ENCODE measurements at regions not wholly inside any gene's neighbourhood (a gene's known extent, or its start where the extent isn't known, plus 50 kb on each side); places are given as distances from the start of the nearest gene placed in this dataset.

GRCh38 chr7:131921016-131921415 lies 364.6 kb upstream of the PODXL start:
- no peak for TF ChIP-seq CTCF (IDR thresholded peaks at IDR 0.05; ENCODE audit: insufficient read depth, low read depth, low read length)
- no peak for TF ChIP-seq EZH2 (IDR thresholded peaks at IDR 0.05; ENCODE audit: insufficient read depth, low read length)

Measured in astrocyte (in vitro differentiated cells and primary cell).